ENCODE measurements at regions not wholly inside any gene's neighbourhood (a gene's known extent, or its start where the extent isn't known, plus 50 kb on each side); places are given as distances from the start of the nearest gene placed in this dataset.

GRCh38 chrX:7637066-7637465 lies 205.9 kb upstream of the VCX start:
- no peak for TF ChIP-seq SMC3 (conservative IDR thresholded peaks at IDR 0.05; ENCODE audit: poor library complexity)
- no peak for TF ChIP-seq REST (IDR thresholded peaks at IDR 0.05; ENCODE audit: borderline replicate concordance)
- TF ChIP-seq EZH2 (IDR thresholded peaks at IDR 0.05; ENCODE audit: borderline replicate concordance, insufficient read depth, low read length, poor library complexity, severe bottlenecking), result no peak
- TF ChIP-seq POLR2AphosphoS5 (IDR thresholded peaks at IDR 0.05), result no peak
- no peak for TF ChIP-seq RAD21 (conservative IDR thresholded peaks at IDR 0.05)
- TF ChIP-seq MXI1 (conservative IDR thresholded peaks at IDR 0.05; ENCODE audit: poor library complexity, severe bottlenecking), result no peak
- TF ChIP-seq, protein P1, sequence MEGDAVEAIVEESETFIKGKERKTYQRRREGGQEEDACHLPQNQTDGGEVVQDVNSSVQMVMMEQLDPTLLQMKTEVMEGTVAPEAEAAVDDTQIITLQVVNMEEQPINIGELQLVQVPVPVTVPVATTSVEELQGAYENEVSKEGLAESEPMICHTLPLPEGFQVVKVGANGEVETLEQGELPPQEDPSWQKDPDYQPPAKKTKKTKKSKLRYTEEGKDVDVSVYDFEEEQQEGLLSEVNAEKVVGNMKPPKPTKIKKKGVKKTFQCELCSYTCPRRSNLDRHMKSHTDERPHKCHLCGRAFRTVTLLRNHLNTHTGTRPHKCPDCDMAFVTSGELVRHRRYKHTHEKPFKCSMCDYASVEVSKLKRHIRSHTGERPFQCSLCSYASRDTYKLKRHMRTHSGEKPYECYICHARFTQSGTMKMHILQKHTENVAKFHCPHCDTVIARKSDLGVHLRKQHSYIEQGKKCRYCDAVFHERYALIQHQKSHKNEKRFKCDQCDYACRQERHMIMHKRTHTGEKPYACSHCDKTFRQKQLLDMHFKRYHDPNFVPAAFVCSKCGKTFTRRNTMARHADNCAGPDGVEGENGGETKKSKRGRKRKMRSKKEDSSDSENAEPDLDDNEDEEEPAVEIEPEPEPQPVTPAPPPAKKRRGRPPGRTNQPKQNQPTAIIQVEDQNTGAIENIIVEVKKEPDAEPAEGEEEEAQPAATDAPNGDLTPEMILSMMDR (IDR thresholded peaks at IDR 0.05; ENCODE audit: poor library complexity, severe bottlenecking), result no peak
- TF ChIP-seq TAF1 (IDR thresholded peaks at IDR 0.05; ENCODE audit: low read depth), result no peak
- TF ChIP-seq EP300 (conservative IDR thresholded peaks at IDR 0.05; ENCODE audit: poor library complexity, severe bottlenecking), result no peak
- no peaks in the 10 kb centered on the region for H3K9me3 ChIP-seq (ENCODE audit: low read length)
- H3K4me3 ChIP-seq (ENCODE audit: low read length), result no peak overlapping the region
- H3K36me3 ChIP-seq (ENCODE audit: insufficient read depth, low read length), result no peaks in the 10 kb centered on the region
- no peak overlapping the region for H3K9ac ChIP-seq (ENCODE audit: low read length)
- no peaks in the 10 kb centered on the region for H3K79me2 ChIP-seq (replicated peaks; ENCODE audit: insufficient read depth, low read length)
- no peaks in the 10 kb centered on the region for H4K20me1 ChIP-seq (ENCODE audit: insufficient read depth)
- no peak overlapping the region for H2AFZ ChIP-seq (ENCODE audit: low read depth, low read length)
- H3K27me3 ChIP-seq (ENCODE audit: insufficient read depth, low read depth, low read length), result no peaks in the 10 kb centered on the region
- no peak overlapping the region for H3K27ac ChIP-seq (ENCODE audit: low read length)
- H3K9me2 ChIP-seq (ENCODE audit: insufficient read depth, low read length), result no peaks in the 10 kb centered on the region
- H3F3A ChIP-seq (ENCODE audit: insufficient read depth, low read length, poor library complexity, severe bottlenecking), result no peaks in the 10 kb centered on the region
- H3K4me2 ChIP-seq (ENCODE audit: low read length), result no peak overlapping the region

DNA sequence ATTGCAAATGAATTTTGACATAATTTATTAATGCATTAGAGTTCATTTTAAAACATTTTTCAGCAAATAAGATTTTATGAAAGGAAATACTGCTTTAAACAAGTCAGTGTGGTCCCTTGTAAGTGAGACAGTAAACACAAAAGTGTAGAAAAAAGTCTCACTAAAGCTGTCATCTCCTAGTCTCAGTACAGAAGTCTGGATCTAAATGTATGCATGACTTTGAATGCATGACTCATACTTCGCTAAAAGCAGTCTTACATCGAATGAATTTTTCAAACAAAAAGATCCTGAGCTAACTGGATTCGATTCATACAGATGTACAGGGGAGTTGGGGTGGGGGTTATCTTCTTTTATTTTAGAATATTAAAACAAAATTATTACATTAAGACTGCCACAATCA lies 207.4 kb upstream of the VCX start:
- H3K4me2 ChIP-seq (ENCODE audit: low read length), result no peak overlapping the region
- H3K9ac ChIP-seq (ENCODE audit: low read length), result no peak overlapping the region
- no peaks in the 10 kb centered on the region for H3K79me2 ChIP-seq (replicated peaks; ENCODE audit: insufficient read depth, low read length)
- TF ChIP-seq MXI1 (conservative IDR thresholded peaks at IDR 0.05; ENCODE audit: poor library complexity, severe bottlenecking) (no peak), POLR2AphosphoS5 (IDR thresholded peaks at IDR 0.05) (no peak), EP300 (conservative IDR thresholded peaks at IDR 0.05; ENCODE audit: poor library complexity, severe bottlenecking) (no peak), SMC3 (conservative IDR thresholded peaks at IDR 0.05; ENCODE audit: poor library complexity) (no peak), RAD21 (conservative IDR thresholded peaks at IDR 0.05) (no peak), EZH2 (IDR thresholded peaks at IDR 0.05; ENCODE audit: borderline replicate concordance, insufficient read depth, low read length, poor library complexity, severe bottlenecking) (no peak), TAF1 (IDR thresholded peaks at IDR 0.05; ENCODE audit: low read depth) (no peak), REST (IDR thresholded peaks at IDR 0.05; ENCODE audit: borderline replicate concordance) (no peak)
- TF ChIP-seq, protein P1 (IDR thresholded peaks at IDR 0.05; ENCODE audit: poor library complexity, severe bottlenecking), result no peak
- no peak overlapping the region for H3K4me3 ChIP-seq (ENCODE audit: low read length)
- H3F3A ChIP-seq (ENCODE audit: insufficient read depth, low read length, poor library complexity, severe bottlenecking), result no peaks in the 10 kb centered on the region
- no peaks in the 10 kb centered on the region for H3K9me2 ChIP-seq (ENCODE audit: insufficient read depth, low read length)
- no peaks in the 10 kb centered on the region for H3K36me3 ChIP-seq (ENCODE audit: insufficient read depth, low read length)
- H2AFZ ChIP-seq (ENCODE audit: low read depth, low read length), result no peak overlapping the region
- H3K27ac ChIP-seq (ENCODE audit: low read length), result no peak overlapping the region
- no peaks in the 10 kb centered on the region for H3K9me3 ChIP-seq (ENCODE audit: low read length)
- no peaks in the 10 kb centered on the region for H4K20me1 ChIP-seq (ENCODE audit: insufficient read depth)
- no peaks in the 10 kb centered on the region for H3K27me3 ChIP-seq (ENCODE audit: insufficient read depth, low read depth, low read length)

All from neural cell (in vitro differentiated cells).